OCI-LY1 (cell line): ENCODE measurements at regions not wholly inside any gene's neighbourhood (a gene's known extent, or its start where the extent isn't known, plus 50 kb on each side); places are given as distances from the start of the nearest gene placed in this dataset.

Experiments used
- H2AFZ ChIP-seq: fragments of 200-600 bp; sonication (generic), shearing (Covaris generic); 2 replicates; pipeline ENCODE4 v1.6.0; 2014; ENCODE audit warnings: antibody characterized with exemption, mild to moderate bottlenecking, low read length
- H3F3A ChIP-seq: fragments of 200-600 bp; sonication (generic), shearing (Covaris generic); 2 replicates; pipeline ENCODE4 v1.6.0; 2014; ENCODE audit warnings: mild to moderate bottlenecking, antibody characterized with exemption, low read length, moderate library complexity; ENCODE audit not compliant: insufficient read depth
- H3K27ac ChIP-seq: fragments of 200-600 bp; sonication (generic); 2 replicates; pipeline ENCODE4 v1.5.1; 2014; ENCODE audit warnings: low read length, mixed run types, mild to moderate bottlenecking, low read depth; ENCODE audit not compliant: poor library complexity, severe bottlenecking
- H3K27me3 ChIP-seq: fragments of 200-600 bp; sonication (generic); 2 replicates; pipeline ENCODE4 v1.6.0; 2014; ENCODE audit warnings: antibody characterized with exemption, mild to moderate bottlenecking, low read length, moderate library complexity; ENCODE audit not compliant: insufficient read depth
- H3K36me3 ChIP-seq: fragments of 200-600 bp; sonication (generic); 2 replicates; pipeline ENCODE4 v1.6.1; 2014; ENCODE audit warnings: mild to moderate bottlenecking, antibody characterized with exemption, low read length, moderate library complexity, mixed read lengths; ENCODE audit not compliant: insufficient read depth
- H3K4me1 ChIP-seq: fragments of 200-600 bp; sonication (generic); 2 replicates; pipeline ENCODE4 v1.5.1; 2014; ENCODE audit warnings: mild to moderate bottlenecking, low read length, moderate library complexity; ENCODE audit not compliant: insufficient read depth, severe bottlenecking
- H3K4me2 ChIP-seq: fragments of 200-600 bp; sonication (generic), shearing (Covaris generic); 2 replicates; pipeline ENCODE4 v1.6.1; 2014; ENCODE audit warnings: low read length
- H3K4me3 ChIP-seq: fragments of 200-600 bp; sonication (generic); 2 replicates; pipeline ENCODE4 v1.5.1; 2014; ENCODE audit warnings: low read length, low read depth, mild to moderate bottlenecking, mixed read lengths; ENCODE audit not compliant: poor library complexity, severe bottlenecking
- H3K79me2 ChIP-seq: fragments of 200-600 bp; shearing (Covaris generic); 2 replicates; pipeline ENCODE4 v1.6.1; 2016; ENCODE audit warnings: mixed run types, low read length, mixed read lengths; ENCODE audit not compliant: insufficient read depth
- H3K9ac ChIP-seq: fragments of 200-600 bp; sonication (generic), shearing (Covaris generic); 2 replicates; pipeline ENCODE4 v1.6.1; 2014; ENCODE audit warnings: mild to moderate bottlenecking, low read length, mixed read lengths
- H3K9me2 ChIP-seq: fragments of 200-600 bp; sonication (generic), shearing (Covaris generic); 2 replicates; pipeline ENCODE4 v1.6.1; 2014; ENCODE audit warnings: low read depth, mild to moderate bottlenecking, low read length, mixed read lengths
- H3K9me3 ChIP-seq: fragments of 200-600 bp; shearing (Covaris generic); 2 replicates; pipeline ENCODE4 v1.6.1; 2014; ENCODE audit warnings: low read length, mixed read lengths
- H4K20me1 ChIP-seq: fragments of 200-600 bp; sonication (generic), shearing (Covaris generic); 2 replicates; pipeline ENCODE4 v1.6.0; 2016; ENCODE audit warnings: mild to moderate bottlenecking, low read length; ENCODE audit not compliant: insufficient read depth
- EZH2 ChIP-seq: fragments of 200-600 bp; sonication (generic), shearing (Covaris generic); IDR thresholded peaks from 2 replicates; pipeline ENCODE4 v1.8.0; 2017; ENCODE audit warnings: borderline replicate concordance, mixed run types, mild to moderate bottlenecking, antibody characterized with exemption, low read length, moderate library complexity, mixed read lengths
- TF ChIP-seq, protein P1 (sequence below): fragments of 200-600 bp; sonication (generic), shearing (Covaris generic); IDR thresholded peaks from 2 replicates; pipeline ENCODE4 v1.5.1; 2017; ENCODE audit warnings: mild to moderate bottlenecking, antibody characterized with exemption, low read length, moderate library complexity, mixed read lengths

- no peak overlapping the region for H2AFZ ChIP-seq
Measured at GRCh38 chr2:142754182-142754581, 123.3 kb upstream of the KYNU start.

DNA sequence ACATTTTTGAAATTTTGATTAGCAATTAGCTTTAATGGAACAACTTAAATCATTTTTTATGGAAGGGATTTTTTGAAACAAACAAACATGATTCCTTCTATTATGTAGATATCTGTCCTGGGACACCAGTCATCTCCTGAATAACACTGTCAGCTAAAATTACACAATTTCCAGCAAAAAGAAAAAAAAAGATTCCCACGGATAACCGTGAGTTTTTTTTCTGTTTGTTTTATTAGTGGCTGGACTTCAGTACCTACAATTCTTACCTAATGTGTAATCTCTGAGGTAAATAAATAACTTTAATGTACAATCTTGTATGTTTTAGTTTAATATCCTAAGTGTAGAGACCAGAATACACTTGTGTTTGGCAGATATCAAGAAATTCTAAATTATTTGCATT is 126.6 kb upstream of the KYNU start:
- no peaks in the 10 kb centered on the region for H3K4me1 ChIP-seq
- no peaks in the 10 kb centered on the region for H3K9me2 ChIP-seq
- H3K9me3 ChIP-seq: no peaks in the 10 kb centered on the region
- H3K79me2 ChIP-seq: no peaks in the 10 kb centered on the region
- no peak for TF ChIP-seq EZH2
- TF ChIP-seq, protein P1, sequence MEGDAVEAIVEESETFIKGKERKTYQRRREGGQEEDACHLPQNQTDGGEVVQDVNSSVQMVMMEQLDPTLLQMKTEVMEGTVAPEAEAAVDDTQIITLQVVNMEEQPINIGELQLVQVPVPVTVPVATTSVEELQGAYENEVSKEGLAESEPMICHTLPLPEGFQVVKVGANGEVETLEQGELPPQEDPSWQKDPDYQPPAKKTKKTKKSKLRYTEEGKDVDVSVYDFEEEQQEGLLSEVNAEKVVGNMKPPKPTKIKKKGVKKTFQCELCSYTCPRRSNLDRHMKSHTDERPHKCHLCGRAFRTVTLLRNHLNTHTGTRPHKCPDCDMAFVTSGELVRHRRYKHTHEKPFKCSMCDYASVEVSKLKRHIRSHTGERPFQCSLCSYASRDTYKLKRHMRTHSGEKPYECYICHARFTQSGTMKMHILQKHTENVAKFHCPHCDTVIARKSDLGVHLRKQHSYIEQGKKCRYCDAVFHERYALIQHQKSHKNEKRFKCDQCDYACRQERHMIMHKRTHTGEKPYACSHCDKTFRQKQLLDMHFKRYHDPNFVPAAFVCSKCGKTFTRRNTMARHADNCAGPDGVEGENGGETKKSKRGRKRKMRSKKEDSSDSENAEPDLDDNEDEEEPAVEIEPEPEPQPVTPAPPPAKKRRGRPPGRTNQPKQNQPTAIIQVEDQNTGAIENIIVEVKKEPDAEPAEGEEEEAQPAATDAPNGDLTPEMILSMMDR: no peak
- H3F3A ChIP-seq: no peaks in the 10 kb centered on the region
- H2AFZ ChIP-seq: no peak overlapping the region
- H3K9ac ChIP-seq: no peak overlapping the region
- H3K27me3 ChIP-seq: no peaks in the 10 kb centered on the region
- H3K27ac ChIP-seq: no peak overlapping the region
- H3K4me3 ChIP-seq: no peak overlapping the region
- no peaks in the 10 kb centered on the region for H4K20me1 ChIP-seq
- H3K36me3 ChIP-seq: no peaks in the 10 kb centered on the region
- no peak overlapping the region for H3K4me2 ChIP-seq

More at GRCh38 chr2:142754182-142754581, 123.3 kb upstream of the KYNU start:
- no peaks in the 10 kb centered on the region for H3K36me3 ChIP-seq
- H3F3A ChIP-seq: no peaks in the 10 kb centered on the region
- H3K4me3 ChIP-seq: no peak overlapping the region
- H3K9me2 ChIP-seq: no peaks in the 10 kb centered on the region
- no peak for TF ChIP-seq EZH2
- TF ChIP-seq, protein P1: no peak
- no peaks in the 10 kb centered on the region for H3K79me2 ChIP-seq
- H3K27me3 ChIP-seq: no peaks in the 10 kb centered on the region
- no peaks in the 10 kb centered on the region for H4K20me1 ChIP-seq
- H3K27ac ChIP-seq: no peak overlapping the region
- no peak overlapping the region for H3K4me2 ChIP-seq
- H3K9me3 ChIP-seq: no peaks in the 10 kb centered on the region
- H3K9ac ChIP-seq: no peak overlapping the region
- no peaks in the 10 kb centered on the region for H3K4me1 ChIP-seq

DNA sequence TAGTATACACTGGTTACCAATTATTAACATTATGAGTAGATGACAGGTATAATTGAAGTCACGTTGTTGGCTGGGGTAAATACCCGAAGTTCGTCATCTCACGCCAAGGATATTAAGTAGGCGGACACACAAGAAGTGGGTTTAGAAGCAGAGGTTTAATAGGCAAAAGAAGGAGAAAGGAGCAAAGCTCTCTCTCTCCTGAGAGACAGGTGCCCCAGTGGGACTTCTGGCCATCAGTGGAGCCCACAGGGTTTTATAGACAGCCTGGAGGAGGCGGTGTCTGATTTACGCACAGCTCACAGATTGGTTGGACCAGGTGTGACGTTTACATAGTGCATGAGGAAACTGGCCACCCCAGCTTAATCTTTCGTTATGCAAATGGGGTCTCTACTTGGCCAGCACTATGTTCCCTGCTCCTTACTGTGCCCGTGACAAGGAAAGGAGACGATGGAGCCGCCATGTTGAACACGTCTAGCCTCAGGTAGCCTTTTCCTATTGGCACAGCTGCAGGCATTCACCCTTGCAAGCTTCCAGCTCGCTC is 128.8 kb upstream of the KYNU start:
- H3K9ac ChIP-seq: no peak overlapping the region
- H3K9me2 ChIP-seq: no peaks in the 10 kb centered on the region
- H3K79me2 ChIP-seq: no peaks in the 10 kb centered on the region
- no peaks in the 10 kb centered on the region for H3K4me1 ChIP-seq
- H3K9me3 ChIP-seq: no peaks in the 10 kb centered on the region
- H2AFZ ChIP-seq: no peak overlapping the region
- H3K27me3 ChIP-seq: no peaks in the 10 kb centered on the region
- no peak for TF ChIP-seq EZH2
- TF ChIP-seq, protein P1: no peak
- no peaks in the 10 kb centered on the region for H3K36me3 ChIP-seq
- no peaks in the 10 kb centered on the region for H4K20me1 ChIP-seq
- H3K27ac ChIP-seq: no peak overlapping the region
- H3F3A ChIP-seq: no peaks in the 10 kb centered on the region
- H3K4me2 ChIP-seq: no peak overlapping the region
- no peak overlapping the region for H3K4me3 ChIP-seq
